Right renal cortex interstitium (tissue), 3 donors: ENCODE measurements at regions not wholly inside any gene's neighbourhood (a gene's known extent, or its start where the extent isn't known, plus 50 kb on each side); places are given as distances from the start of the nearest gene placed in this dataset.
"Not testable (repeated sequence)": the region's sequence is repeated elsewhere in the genome, so short reads cannot be mapped to it uniquely, and the experiment has no call there.

Experiments
- DNase-seq, 3 donors: peaks; one replicate each; pipeline ENCODE4 v3.0.0-alpha.2; 2013; ENCODE audit warnings: low read depth in 3 of 3, low spot score in 2 of 3

- DNase-seq, result no peak
Measured at GRCh38 chr1:91604632-91605031, 104.0 kb downstream of the CDC7 start.

DNA sequence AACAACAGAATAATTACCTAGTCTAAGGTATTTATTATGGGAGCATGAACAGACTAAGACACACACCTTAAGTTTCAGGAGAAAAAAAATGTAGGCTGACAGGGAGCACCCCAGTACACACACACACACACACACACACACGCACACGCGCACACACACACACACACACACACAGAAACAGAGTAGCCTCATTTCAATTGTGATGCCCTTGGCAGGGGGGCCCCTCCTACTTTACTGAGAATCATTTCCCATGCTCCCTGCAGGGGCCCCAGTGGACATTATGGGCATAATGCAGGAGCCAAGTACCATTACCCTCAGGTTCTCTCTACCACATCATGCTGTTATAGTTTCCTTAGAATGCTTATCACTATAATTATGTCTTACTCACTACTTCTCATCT, 104.9 kb downstream of the CDC7 start:
- DNase-seq, result no peak

GRCh38 chr1:91606546-91607078, 106.0 kb downstream of the CDC7 start:
- no peak for DNase-seq

DNA sequence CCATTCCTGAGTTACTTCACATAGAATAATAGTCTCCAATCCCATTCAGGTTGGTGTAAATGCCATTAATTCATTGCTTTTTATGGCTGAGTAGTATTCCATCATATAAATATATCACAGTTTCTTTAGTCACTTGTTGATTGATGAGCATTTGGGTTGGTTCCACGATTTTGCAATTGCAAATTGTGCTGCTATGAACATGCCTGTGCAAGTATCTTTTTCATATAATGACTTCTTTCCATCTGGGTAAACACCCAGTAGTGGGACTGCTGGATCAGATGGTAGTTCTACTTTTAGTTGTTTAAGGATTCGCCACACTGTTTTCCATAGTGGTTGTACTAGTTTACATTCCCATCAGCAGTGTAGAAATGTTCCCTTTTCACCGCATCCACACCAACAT, 107.0 kb downstream of the CDC7 start:
- not testable (repeated sequence) for DNase-seq

DNA sequence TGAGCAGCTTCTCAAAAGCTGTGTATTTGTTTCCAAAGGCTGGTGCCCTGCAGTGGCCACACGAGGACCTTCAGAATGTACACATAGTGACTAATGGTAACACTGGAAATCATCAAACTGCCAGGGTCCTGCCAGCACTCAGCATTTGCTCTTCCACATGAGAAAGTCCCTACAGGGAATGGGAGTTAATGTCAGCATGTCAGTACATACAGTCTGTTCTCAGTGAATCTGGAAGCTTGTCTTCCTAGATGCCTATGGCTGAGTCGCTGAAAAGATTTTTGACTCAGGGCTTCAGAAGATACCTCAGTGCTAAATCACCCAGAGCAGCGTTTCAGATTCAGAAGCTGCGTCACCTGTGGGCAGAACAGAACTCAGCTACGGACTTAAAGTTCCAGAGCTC, 108.2 kb downstream of the CDC7 start:
- no peak for DNase-seq

GRCh38 chr1:91609551-91609950, 108.9 kb downstream of the CDC7 start:
- no peak for DNase-seq

- no peak for DNase-seq
Measured at GRCh38 chr1:91610102-91610501, 109.5 kb downstream of the CDC7 start.

GRCh38 chr1:91610789-91611188, 110.1 kb downstream of the CDC7 start:
- no peak for DNase-seq

- DNase-seq, result no peak
Measured at GRCh38 chr1:91611483-91611917, 110.8 kb downstream of the CDC7 start.

DNA sequence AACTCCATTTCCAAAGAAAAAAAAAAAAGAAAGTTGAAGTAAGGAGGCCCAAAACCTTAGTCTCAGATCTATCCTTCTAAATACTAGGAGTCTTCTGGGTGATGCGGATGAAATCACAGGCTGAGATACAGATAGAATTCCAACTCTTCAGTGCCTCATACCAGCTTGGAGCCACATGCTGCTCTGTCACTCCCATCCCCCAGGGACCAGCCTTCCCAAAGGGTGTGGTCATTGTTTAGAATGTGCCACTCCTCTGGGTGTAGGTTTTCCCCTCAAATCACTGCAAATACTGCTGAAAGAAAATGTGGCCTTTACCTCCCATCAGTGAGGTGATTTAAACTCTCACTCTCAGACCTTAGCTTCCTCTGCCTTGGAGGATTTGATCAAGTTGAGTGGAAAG, 112.9 kb downstream of the CDC7 start:
- DNase-seq, result no peak

DNA sequence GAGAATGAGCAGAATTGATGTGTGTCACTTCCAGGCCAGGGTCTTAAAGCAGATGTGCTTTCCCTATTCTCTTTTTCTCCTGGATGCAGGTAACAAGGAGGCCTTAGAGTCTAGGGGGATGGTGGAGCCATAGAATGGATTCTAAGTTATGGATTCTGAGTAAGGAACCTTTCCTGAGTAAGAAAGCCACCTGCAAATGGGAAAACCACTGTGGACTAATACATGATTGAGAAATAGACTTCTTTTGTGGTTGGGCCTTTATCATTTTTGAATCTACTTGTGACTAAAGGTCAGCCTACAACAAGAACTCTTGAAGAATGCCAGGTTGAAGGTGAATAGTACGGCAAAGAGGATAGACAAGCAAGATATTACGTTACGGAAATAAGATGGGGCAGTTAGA, 116.1 kb downstream of the CDC7 start:
- no peak for DNase-seq

DNA sequence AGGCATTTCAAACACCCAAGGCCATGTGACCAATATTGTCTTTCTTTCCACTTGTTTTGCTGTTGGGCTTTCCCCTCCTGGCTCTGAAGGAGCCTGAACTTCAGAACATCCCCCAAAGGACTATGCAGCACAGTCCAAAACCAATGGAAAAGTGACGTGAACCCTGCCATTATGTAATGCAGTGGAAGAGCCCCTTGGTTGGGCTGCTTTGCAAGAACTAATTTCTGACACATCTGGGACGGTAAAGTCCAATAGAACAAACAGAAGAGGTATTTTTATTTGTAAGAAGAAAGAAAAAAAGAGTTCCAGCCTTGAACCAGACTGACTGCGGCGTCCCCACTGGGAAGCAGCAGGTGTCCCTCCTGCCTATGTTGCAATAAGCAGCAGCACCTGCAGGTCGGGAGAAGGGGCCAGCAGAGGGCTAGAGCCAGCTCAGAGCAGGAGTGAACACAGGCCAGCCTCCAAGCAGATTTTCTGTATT, 116.7 kb downstream of the CDC7 start:
- DNase-seq, result no peak

DNA sequence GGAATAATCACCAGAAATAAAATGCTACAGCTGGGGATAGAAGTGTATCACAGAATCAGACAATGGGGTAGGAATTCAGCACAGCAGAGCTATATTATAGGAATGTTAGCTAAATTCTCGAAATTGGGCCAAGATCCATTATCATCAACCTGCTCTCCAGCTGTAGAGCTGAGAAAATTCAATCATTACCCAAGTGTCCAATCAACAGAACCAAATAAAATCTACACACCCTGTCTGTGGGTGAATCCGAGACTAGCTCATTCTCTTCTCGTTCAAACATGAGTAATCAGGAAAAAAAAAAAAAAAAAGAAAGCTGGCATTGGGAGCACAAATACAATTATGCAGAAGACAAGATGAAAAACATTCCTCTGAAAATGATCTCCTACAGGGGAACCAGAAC, 119.2 kb downstream of the CDC7 start:
- no peak for DNase-seq

DNA sequence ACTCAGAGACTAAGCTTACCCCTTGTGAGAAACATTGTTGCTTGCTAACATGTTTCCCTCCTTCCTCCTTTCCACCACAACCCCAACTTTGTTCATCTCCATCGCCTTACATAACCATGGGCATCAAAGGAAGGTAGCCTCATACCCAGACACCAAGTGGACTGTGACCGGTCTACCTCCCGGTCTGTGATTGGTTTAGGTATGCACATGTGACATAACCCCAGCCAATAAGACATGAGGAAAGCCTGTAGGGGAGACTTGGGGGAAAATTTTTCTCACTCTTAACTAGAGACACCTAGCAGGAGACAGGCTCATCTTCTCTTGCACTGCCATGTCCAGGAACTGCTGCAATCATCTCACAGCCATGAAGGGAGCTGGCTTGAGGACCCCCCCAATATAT, 120.7 kb downstream of the CDC7 start:
- no peak for DNase-seq

DNA sequence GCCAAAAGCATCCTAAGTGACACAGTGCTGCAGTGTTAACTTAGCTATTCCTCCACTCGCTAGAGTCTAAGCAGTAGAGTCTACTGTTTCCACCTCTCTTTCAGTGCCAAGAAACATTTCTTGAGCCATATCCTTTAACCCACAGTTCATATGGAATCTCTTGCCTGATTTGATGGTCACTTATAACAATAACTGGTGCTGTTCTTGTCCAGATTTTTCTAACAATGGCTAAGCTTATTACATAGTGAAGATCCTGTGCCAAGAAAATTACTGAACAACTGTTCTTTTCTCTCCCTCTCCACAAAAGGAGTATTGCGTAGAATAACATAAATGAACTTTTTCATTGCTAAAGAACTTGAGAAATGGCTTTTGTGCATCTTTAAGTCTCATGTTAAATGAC, 121.3 kb downstream of the CDC7 start:
- no peak for DNase-seq

DNA sequence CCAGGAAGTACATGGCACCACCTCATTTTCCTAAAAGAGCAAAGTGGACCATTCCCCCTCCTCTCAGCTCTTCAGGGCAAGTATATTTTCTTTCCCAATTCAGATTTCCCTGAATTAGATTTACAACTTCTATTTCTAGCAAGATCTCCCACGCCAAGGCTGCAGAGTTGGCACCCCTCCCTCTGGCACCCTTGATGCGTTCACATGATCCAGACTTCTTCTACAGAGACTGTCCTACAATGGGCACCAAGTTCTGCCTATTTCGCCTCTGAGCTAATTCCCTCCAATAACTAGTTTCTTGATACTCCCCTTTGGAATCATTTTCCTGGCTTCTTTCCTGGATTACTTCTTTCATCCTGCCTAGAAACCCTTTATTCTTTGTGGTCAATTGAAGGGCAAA, 122.0 kb downstream of the CDC7 start:
- DNase-seq, result no peak

- DNase-seq, result no peak
Measured at GRCh38 chr1:91623020-91623419, 122.4 kb downstream of the CDC7 start.

DNA sequence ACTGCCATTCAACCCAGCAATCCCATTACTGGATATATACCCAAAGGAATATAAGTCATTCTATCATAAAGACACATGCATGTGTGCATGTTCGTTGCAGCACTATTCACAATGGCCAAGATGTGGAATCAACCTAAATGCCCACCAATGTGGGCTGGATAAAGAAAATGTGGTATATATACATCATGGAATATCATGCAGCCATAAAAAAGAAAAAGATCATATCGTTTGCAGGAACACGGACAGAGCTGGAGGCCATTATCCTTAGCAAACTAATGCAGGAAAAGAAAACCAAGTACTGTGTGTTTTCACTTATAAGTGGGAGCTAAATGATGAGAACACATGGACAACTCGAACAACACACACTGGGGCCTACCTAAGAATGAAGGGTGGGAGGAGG, 123.7 kb downstream of the CDC7 start:
- DNase-seq, result no peak
